HUES48 (cell line): ENCODE measurements at regions not wholly inside any gene's neighbourhood (a gene's known extent, or its start where the extent isn't known, plus 50 kb on each side); places are given as distances from the start of the nearest gene placed in this dataset.

Source experiments
- H3K27ac ChIP-seq: one replicate; pipeline ENCODE4 v1.7.0; 2013; ENCODE audit warnings: low read depth, low read length, inconsistent platforms
- H3K27me3 ChIP-seq: 2 replicates; pipeline ENCODE4 v1.6.1; 2013; ENCODE audit warnings: mild to moderate bottlenecking, low read length; ENCODE audit not compliant: control insufficient read depth, insufficient read depth
- H3K36me3 ChIP-seq: 2 replicates; pipeline ENCODE4 v1.6.1; 2013; ENCODE audit warnings: low read length; ENCODE audit not compliant: control insufficient read depth, insufficient read depth
- H3K4me1 ChIP-seq: 2 replicates; pipeline ENCODE4 v1.6.1; 2013; ENCODE audit warnings: mild to moderate bottlenecking, low read length; ENCODE audit not compliant: control insufficient read depth, insufficient read depth
- H3K4me3 ChIP-seq: 2 replicates; pipeline ENCODE4 v1.5.1; 2013; ENCODE audit warnings: mild to moderate bottlenecking, low read depth, low read length
- H3K9ac ChIP-seq: 2 replicates; pipeline ENCODE4 v1.6.1; 2013; ENCODE audit warnings: mild to moderate bottlenecking, low read depth, low read length, moderate library complexity
- H3K9me3 ChIP-seq: 2 replicates; pipeline ENCODE4 v1.6.1; 2013; ENCODE audit warnings: low read length; ENCODE audit not compliant: control insufficient read depth, insufficient read depth

GRCh38 chr1:209238356-209238755, 345.2 kb upstream of the CAMK1G start:
- Histone ChIP-seq H3K27me3 (no peaks in the 10 kb centered on the region), H3K4me3 (no peak overlapping the region), H3K36me3 (no peaks in the 10 kb centered on the region), H3K27ac (no peak overlapping the region), H3K9me3 (no peaks in the 10 kb centered on the region), H3K4me1 (no peaks in the 10 kb centered on the region), H3K9ac (no peak overlapping the region)

- Histone ChIP-seq H3K27me3 (no peaks in the 10 kb centered on the region), H3K4me1 (no peaks in the 10 kb centered on the region), H3K9ac (no peak overlapping the region), H3K9me3 (no peaks in the 10 kb centered on the region), H3K4me3 (no peak overlapping the region), H3K27ac (no peak overlapping the region), H3K36me3 (no peaks in the 10 kb centered on the region)
Measured at GRCh38 chr1:209240351-209240750, 343.2 kb upstream of the CAMK1G start.

GRCh38 chr1:209241487-209241886, 342.0 kb upstream of the CAMK1G start:
- Histone ChIP-seq H3K27me3 (no peaks in the 10 kb centered on the region), H3K27ac (no peak overlapping the region), H3K36me3 (no peaks in the 10 kb centered on the region), H3K9ac (no peak overlapping the region), H3K9me3 (no peaks in the 10 kb centered on the region), H3K4me3 (no peak overlapping the region), H3K4me1 (no peaks in the 10 kb centered on the region)

GRCh38 chr1:209248649-209249279, 334.8 kb upstream of the CAMK1G start:
- H3K4me1 ChIP-seq, result peaks cover 21% of the 10 kb centered on the region
- no peaks in the 10 kb centered on the region for H3K27me3 ChIP-seq
- no peak overlapping the region for H3K4me3 ChIP-seq
- H3K9ac ChIP-seq, result no peak overlapping the region
- no peak overlapping the region for H3K27ac ChIP-seq
- no peaks in the 10 kb centered on the region for H3K9me3 ChIP-seq
- H3K36me3 ChIP-seq, result no peaks in the 10 kb centered on the region

- Histone ChIP-seq H3K4me3 (no peak overlapping the region), H3K9ac (no peak overlapping the region), H3K27me3 (no peaks in the 10 kb centered on the region), H3K27ac (peak overlapping the region; percentile 60), H3K36me3 (no peaks in the 10 kb centered on the region), H3K9me3 (no peaks in the 10 kb centered on the region), H3K4me1 (peaks cover 21% of the 10 kb centered on the region)
Measured at GRCh38 chr1:209249280-209249670, 334.2 kb upstream of the CAMK1G start.

GRCh38 chr1:209249785-209250440, 333.6 kb upstream of the CAMK1G start:
- Histone ChIP-seq H3K9ac (no peak overlapping the region), H3K4me1 (peaks cover 21% of the 10 kb centered on the region), H3K4me3 (no peak overlapping the region), H3K36me3 (no peaks in the 10 kb centered on the region), H3K9me3 (no peaks in the 10 kb centered on the region), H3K27me3 (no peaks in the 10 kb centered on the region), H3K27ac (peak overlapping the region; percentile 60)

- Histone ChIP-seq H3K9ac (no peak overlapping the region), H3K36me3 (no peaks in the 10 kb centered on the region), H3K4me1 (peaks cover 21% of the 10 kb centered on the region), H3K4me3 (no peak overlapping the region), H3K27ac (no peak overlapping the region), H3K27me3 (no peaks in the 10 kb centered on the region), H3K9me3 (no peaks in the 10 kb centered on the region)
Measured at GRCh38 chr1:209250861-209251636, 332.5 kb upstream of the CAMK1G start.

- Histone ChIP-seq H3K27ac (no peak overlapping the region), H3K4me1 (no peaks in the 10 kb centered on the region), H3K36me3 (no peaks in the 10 kb centered on the region), H3K27me3 (no peaks in the 10 kb centered on the region), H3K4me3 (no peak overlapping the region), H3K9ac (no peak overlapping the region), H3K9me3 (peaks cover 22% of the 10 kb centered on the region; the same call in 1 of the 2 replicates)
Measured at GRCh38 chr1:209256766-209257350, 326.7 kb upstream of the CAMK1G start.

GRCh38 chr1:209257454-209257853, 326.1 kb upstream of the CAMK1G start:
- Histone ChIP-seq H3K27ac (no peak overlapping the region), H3K4me3 (no peak overlapping the region), H3K4me1 (no peaks in the 10 kb centered on the region), H3K27me3 (no peaks in the 10 kb centered on the region), H3K9ac (no peak overlapping the region), H3K9me3 (peaks cover 22% of the 10 kb centered on the region; the same call in 1 of the 2 replicates), H3K36me3 (no peaks in the 10 kb centered on the region)

GRCh38 chr1:209260136-209260535, 323.4 kb upstream of the CAMK1G start:
- Histone ChIP-seq H3K27ac (no peak overlapping the region), H3K9ac (no peak overlapping the region), H3K9me3 (peaks cover 22% of the 10 kb centered on the region; the same call in 1 of the 2 replicates), H3K27me3 (no peaks in the 10 kb centered on the region), H3K4me3 (no peak overlapping the region), H3K4me1 (no peaks in the 10 kb centered on the region), H3K36me3 (no peaks in the 10 kb centered on the region)

GRCh38 chr1:209262631-209263030, 320.9 kb upstream of the CAMK1G start:
- H3K27ac ChIP-seq, result no peak overlapping the region
- H3K9ac ChIP-seq, result no peak overlapping the region
- H3K36me3 ChIP-seq, result no peaks in the 10 kb centered on the region
- H3K27me3 ChIP-seq, result no peaks in the 10 kb centered on the region
- H3K4me3 ChIP-seq, result no peak overlapping the region
- H3K4me1 ChIP-seq, result no peaks in the 10 kb centered on the region
- peaks cover 16% of the 10 kb centered on the region; the same call in 1 of the 2 replicates for H3K9me3 ChIP-seq
